Stimulated activated CD8-positive, alpha-beta memory T cell treated with anti-CD3 and anti-CD28 coated beads, Interleukin-12 subunit alpha, Interleukin-12 subunit beta, amount 100 ng/mL, for 24 hours (primary cell): ENCODE measurements at regions not wholly inside any gene's neighbourhood (a gene's known extent, or its start where the extent isn't known, plus 50 kb on each side); places are given as distances from the start of the nearest gene placed in this dataset.

Experiments used
- DNase-seq: peaks from one replicate; pipeline ENCODE4 v3.0.0-alpha.2; 2020; ENCODE audit errors: extremely low read depth

DNA sequence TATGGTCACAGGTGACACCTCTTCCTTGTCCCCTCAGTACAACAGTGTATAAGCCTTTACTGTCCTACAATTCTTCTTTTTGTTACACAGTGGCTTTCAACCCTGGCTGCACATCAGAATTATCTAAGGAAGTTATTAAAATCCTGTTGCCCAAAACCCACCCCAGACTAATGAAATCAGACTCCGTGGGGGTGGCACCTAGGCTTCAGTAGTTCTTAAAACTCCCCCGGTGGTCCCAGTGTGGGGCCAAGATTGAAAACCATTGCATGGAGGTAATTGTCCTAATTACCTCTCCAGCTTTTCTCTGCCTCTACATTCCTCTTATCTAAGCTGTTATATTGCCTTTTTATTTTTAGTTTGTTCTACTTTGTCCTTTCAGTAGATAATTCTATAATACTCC, 172.8 kb downstream of the DAD1 start:
- DNase-seq, result no peak

DNA sequence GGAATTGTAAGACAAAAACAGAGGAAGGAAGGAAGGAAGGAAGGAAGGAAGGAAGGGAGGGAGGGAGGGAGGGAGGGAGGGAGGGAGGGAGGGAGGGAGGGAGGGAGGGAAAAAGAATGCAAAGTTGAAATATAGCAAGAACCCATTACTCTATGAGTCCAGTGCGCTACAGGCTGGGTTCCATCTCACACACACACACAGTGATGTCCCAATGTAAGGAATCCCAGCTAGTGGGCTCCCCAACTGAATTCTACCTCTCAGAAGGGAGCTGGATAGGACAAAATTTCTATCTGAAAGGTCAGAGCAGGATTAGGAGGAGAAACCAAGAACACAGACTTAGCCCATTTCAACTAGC, 173.4 kb downstream of the DAD1 start:
- no peak for DNase-seq

DNA sequence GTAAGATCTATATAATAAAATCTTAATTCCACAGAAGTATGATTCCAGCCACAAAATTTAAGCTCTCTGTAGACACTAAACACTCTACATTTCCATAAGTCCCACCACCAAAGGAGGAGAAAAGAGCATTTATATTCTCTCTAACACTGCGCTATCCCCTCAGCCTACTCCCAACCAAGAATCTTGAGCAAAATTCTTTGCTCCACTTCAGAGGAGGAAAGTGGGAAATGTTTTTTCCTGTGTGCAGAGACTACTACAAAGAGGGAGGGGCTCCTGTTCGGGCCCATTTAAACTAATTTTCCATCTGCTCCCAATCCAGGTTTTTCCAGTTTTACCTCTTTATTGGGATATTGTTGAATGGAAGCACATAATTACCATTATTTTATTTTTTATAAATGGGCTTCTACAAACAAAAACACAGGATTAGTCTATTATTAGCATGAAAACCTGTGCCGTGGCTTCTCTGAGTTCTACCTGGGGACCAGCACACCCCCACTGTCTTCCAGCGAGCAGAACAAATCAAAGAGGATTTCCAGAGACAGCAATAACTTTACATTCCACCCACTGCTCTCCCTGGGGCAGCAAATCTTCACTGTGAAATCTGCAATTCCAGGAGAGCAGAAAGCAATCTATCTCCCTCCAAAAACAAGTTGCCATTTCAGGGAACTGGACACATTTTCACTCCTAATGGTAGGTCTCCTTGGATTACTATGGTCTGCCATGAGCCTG, 174.0 kb downstream of the DAD1 start:
- no peak for DNase-seq

DNA sequence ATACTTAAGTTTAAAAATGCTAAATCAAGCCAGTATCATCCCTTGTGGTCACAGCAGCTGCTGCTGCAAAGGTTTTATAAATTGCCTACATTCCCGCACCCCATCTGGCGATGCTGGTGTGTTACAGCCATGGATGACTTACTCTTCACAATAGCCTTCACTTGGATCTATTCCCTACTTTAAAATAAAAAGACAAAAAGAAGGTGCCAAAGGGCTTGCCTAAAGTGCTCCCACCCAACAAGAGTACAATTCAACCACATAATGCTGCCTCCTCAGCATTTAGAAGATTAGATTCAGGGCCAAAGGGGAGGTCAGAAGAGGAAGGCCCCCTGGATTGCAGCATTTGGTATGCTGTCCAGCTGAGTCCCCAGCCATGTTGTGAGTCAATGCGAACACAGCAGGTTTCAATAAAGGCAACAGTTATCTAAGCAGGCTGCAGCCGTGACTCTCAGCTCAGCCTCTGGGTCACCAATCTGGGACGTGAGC, 176.1 kb downstream of the DAD1 start:
- DNase-seq, result no peak

DNA sequence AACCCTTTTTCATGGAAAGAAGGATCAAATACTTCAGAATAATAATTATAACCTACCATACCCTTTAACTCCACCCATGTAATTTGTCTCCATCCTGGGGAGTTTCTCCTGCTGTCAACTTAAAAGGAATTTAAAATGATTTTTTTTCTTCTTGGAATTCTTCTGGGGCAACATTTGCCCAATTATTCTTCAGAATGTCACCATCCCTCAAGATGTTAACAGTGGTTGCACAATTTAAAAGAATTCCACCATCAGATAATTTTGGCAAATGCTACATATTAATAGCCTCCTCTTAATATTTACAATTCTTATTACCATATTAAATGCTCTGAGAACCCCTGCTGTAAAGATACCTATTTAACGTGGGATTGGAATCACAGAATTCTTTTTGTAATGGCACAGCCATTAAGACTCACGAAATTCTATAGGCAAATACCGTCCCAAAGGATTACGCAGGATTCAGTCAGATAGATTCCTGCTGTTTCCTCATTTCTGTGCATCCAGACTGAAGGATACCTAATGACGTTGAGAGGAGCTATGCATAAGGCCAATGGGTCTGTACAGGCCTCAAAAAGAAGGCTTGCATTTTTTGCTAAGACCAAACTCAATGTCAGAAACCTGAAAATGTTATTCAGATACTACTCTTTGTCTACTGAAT, 177.5 kb downstream of the DAD1 start:
- no peak for DNase-seq

DNA sequence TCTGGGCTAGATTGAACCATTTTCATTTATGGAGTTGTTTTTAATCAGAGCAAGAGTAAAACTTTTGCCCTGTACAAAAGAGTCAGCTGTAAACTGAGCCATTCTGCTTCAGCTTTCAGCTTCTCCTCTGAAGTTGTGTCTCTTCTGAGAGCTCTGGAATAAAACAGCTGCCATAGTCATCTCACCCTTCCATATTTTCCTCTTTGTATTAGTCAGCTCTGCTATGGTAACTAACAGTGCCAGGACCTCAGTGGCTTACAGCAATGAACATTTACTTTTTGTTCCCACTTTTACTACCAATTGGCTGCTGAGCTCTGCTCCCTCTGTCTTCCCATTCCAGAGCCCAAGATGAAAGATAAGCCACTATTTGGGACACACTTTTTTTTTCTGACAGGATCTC, 178.5 kb downstream of the DAD1 start:
- no peak for DNase-seq

DNA sequence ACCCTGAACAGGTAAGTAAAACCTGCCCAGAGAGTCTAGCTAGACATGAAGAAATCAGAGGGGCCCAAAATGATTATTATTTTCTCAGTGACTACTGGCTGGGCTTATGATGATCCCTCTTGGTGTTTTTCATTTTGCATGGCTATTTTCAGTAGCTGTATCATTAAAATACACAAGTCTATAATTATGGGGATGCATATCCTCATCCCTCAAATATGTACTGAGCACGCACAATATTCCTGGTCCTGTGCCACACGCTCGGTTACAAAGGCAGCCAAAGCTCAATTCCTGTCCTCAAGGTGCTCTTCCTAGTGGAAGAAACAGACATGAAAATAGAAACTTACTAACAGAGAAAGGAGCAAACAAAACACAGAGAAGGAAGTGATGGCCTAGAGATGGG, 180.0 kb downstream of the DAD1 start:
- no peak for DNase-seq

DNA sequence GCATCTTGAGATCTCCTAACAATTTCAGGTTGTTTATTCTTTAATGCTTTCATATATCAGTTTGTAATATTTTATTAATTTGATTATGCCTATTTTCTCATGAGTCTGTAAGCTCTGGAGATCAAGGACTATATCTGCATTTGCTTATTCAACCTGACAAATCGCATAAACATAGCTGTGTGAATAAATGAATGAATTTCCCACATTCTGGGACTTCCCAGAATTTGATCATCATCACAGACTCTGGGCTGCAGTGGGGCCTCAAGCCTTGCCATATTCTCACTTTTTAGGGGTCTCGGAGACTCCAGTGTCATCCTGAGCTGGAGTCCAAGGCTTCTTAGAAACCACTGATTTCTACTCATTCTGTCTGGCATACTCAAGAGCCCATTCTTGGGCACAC, 180.5 kb downstream of the DAD1 start:
- DNase-seq, result no peak

DNA sequence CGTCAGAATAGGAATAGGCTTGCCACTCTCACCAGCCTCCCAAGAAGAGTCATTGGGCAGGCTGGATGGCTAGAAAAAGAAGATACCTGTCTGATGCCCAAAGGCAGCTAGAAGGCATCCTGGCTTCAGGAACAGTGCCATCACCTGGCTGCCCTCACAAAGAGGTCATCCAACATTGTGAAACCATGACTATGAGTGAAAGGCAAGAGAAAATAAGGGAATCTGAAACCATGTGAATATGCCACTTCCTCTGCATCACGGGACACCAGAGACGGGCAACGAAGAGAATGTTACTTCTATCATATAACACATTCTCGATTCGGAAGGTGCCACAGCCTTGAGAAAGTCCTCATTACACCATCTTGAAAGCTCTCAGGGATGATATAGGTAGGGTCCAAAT, 182.0 kb downstream of the DAD1 start:
- DNase-seq, result no peak

DNA sequence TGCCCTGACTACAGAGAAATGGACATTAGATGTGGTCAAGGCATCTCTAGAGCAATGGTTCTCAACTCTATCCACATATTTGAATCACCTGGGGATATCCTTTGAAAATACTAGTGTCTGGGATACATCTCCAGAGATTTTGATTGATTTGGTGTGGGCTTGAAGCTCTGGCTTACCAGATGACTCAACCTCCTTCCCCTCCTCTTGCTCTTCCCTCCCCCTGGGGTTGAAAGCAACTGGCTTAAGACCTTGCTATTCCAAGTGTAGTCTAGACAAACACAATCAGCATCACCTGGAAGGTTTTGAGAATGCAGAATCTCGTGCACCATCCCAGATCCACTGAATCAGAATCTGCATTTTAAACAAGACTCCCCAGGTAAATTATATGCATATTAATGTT, 183.8 kb downstream of the DAD1 start:
- DNase-seq, result no peak

DNA sequence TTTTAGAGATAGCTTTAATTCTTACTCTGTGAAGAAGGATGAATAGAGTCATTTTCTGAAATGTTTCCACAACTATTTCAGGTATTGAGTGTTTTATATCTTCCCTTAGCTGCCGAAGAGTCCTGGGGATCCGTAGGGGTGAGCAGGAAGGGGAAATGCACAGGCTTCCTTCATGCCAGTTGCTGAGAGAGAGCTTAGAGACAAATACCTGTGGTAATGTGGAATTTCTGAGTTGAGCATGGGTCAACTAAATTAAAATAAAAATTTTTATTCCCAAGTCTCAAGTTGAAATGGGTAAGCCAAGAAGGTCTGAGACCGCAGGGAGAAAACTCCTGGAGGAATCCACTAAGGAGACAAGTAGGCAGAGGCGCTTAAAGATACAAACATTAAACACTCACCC, 185.7 kb downstream of the DAD1 start:
- DNase-seq, result no peak

DNA sequence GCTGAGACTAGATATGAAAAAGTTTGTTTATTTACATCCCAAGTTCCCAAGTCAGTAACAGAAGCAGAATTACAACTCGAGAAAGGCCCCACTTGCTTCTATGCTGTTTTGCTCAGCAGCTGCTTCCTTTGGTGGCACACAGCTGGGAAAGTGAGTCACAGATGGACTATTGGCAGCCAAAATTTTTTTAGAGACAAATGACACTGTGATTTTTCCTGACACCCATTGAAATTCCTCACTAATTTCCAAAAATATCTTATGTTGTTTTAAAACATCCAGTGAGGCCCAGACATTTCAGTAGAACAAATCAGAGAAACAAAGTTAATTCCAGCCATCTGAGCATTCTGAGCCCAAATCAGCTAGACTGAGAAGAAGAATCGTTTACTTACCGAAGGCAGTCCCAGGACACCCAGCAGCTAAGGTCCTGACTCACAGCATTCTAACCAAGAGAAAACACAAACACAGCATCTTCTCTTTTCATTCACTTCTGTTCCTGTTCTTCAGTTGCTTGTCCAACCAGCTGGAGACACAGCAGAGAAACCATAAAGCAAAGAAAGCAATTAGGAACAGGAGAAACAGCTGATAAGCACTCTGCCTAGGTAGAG, 188.3 kb downstream of the DAD1 start:
- no peak for DNase-seq

DNA sequence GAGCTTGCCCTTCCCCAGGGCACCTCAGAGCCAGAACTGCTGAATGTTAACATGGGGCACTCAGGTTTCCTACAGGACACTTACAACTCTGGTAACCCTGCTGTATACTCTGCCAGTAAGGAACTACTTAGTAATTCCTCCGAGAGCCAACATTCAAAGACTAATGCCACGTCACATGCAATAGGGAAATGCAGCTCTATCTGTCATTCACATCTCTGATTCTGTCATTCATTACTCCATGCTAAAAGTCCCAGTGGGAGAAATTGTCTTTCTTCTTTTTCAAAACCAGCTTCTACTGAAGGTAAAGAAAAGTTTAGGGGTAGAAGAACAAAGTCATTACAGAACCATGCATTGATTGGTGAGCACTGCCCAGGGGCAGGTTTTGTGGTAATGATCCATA, 189.2 kb downstream of the DAD1 start:
- no peak for DNase-seq

DNA sequence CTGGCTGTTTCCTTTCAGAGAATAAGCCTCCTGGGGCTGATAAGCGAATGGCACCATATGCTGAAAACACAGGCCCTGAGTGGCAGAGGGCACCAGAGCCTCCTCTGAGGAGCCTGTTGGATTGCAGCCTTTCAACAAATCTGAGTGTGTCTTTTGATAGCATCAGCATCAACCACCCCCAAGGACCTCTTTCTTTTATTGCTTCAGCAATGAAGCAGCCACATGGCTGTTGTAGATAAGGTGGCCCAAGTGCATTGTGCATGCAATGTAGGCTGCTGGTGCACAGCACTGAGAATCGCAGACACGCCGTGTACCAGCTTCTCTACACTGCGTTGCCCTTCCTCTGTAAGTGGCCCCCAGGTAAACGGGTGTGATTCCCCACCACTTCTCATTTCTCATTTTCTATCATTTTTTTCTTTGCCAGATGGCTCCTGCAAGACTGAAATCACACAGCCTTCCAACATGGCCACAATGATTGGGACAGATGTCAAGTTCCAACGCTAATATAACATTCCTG, 191.7 kb downstream of the DAD1 start:
- no peak for DNase-seq

DNA sequence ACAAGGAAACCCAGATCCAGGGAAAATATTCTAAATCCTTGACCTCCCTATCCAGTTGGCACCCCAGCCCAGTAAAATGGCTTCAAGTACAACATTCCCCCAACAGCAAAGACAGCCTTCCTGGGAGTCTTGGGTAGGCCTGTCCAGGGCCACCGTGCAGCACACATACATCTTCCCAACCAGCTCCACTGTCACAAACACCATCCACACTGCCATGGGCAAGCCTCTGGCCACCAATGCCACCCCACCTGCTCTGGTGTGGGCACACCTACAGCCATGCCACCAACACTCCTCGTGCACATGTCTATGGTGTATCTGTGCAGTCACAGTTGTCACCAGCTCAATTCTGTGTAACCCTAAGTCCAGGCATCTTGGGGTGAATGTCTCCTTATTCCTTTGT, 193.2 kb downstream of the DAD1 start:
- DNase-seq, result no peak

DNA sequence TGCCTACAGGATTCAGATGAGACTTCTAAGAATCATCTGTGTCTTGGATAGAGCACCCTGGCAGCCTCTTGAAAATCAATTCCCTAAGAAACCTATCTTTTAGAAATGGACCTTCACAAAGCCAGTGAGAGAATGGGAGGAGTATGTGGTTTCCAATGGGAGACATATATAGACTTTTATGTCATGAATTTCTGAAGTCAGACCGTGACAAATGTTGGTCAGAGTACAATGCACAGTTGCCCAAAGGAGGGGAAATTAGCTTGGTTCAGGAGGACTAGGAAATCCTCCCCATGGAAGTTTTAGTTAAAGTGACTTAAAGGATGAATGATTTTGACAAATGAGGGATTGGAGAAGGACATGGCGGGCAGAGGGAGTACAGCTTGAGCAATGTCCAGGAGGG, 194.4 kb downstream of the DAD1 start:
- no peak for DNase-seq

DNA sequence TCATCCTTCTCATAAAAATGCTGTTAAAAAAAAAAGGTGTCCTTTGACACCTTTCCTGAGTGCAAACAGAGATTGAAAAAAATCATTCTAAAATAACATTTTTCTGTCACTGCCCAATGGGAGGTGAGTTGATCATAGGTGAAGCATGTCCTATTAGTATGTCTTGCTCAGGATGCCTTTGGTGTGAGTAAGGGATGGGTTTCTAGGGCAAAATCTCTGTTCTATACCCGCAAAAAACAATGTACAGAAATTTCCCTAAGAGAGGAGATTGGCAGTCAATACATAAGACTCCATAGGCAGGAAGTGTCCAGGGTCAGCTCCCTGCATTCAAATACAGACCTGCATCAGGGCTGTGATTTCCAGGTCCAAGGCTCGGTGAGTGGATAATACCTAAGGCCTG, 195.2 kb downstream of the DAD1 start:
- DNase-seq, result no peak

DNA sequence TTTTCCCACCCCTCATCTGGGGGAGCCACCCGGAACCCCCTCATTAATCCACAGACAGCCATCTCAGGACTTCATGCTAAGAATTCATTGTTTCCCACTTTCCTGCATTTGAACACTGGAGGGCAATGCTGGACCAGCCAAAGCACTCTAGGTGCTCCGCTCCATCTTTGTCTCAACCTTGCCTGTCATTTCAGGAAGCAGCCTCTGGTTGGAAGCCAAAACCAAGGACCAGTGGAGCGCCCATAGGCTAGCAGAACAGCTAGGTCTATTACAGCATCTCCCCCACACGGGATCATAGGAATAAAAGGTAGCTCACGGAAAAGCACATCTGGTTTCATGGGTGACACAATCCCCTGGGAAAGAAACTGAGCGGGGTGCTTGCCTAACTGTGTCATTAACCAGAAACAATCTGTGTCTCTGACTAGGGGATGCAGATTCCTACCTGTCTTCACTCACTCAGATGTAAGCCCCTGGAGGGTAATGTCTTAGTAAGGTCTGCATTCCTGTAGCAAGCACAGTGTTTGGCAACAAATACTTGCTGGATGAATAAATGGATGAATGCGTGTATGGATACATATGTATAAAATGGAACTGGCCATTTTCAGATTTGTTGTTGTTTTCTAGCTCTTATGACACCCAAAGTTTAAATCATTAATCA, 197.0 kb downstream of the DAD1 start:
- DNase-seq, result no peak

DNA sequence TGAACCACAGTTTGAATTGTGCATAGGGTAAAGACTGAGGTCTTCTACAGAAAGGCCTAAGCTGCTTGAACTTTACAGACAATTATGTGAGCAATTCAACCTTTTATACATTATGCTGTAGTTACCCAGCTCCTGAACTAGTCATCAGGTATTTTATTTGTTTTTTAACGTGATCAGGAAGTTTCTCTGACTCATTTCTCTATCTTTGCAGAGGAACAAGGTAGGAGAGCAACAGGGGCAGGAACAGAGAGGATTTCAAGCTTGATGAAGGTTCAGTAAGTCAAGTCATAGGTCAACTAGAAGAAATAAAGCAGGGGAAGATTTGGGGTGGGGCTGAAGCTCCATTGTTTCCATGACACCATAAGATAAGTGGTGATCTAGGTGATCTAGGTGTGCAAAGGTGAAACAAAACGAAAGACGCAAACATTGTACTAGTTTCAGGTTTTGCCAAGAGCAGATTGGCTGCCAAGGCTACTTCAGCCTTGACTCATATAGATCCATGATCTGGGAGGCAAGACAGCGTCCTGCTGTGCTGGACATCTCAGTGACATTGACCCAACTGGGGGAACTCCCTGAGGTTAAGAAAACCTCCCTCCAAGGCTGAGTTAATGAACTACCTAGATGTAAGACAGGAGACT, 198.1 kb downstream of the DAD1 start:
- DNase-seq, result no peak

DNA sequence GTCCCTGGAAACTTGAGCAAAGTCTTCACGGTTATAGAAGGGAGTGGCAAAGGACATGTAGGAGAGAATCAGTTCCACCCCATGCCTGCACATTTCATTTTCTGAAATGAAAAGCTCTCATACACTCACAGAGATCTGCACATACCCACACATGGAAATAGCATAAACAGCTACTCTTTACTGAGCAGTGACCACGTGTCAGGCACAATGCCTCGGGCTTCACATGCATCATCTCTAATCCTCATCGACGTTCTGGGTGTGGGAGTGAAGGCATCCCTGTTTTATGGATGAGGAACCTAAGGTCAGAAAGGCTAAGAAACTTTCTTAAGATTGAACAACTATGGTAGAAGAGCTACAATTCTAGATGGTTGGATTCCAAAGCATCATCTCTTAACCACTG, 198.8 kb downstream of the DAD1 start:
- no peak for DNase-seq

DNA sequence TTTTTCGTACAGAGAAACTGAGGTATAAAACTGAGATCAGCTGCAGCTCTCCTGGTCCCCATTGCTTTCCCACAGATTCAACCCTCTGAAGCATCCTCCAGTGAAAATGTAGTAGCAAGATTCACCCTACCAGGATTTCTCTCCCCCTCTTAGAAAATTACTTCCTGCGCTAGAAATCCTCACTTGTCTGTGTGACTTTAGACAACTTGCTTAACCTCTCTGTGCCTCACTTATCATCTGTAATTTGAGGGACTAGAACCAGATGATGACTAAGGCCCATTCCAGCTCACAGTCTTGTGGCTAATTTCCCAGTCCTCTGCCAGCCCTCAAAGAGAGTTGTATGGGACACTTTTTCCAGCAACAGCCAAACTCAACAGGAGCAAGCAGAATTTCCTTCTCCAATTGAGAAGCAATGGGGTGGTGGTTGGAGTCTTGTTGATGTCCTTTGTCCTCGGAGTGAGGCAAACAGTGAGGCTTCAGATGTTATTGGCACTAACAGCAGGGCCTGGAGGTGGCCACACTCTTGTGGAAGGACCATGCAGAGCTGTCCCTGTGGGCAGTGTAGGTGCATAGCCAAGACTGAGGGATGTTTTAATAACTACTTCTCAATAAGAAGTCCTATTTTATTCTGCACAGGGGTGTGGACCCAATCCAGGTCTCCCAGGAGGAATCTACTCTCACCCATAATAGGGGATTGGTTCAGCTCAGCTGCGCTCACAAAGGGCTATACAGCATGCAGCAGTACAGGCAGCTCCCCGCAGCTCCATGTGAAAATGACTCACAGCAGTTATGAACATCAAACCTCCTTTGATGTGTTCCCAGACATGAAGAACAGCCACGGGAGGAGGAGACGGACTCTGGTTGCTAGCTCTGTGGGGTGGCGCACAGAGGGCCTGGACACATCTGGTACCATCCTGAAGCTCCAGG, 200.1 kb downstream of the DAD1 start:
- no peak for DNase-seq
